ENCODE measurements at regions not wholly inside any gene's neighbourhood (a gene's known extent, or its start where the extent isn't known, plus 50 kb on each side); places are given as distances from the start of the nearest gene placed in this dataset.

- no peak overlapping the region for H3K4me3 ChIP-seq (replicated peaks in 1 of 3)
- no peak for DNase-seq
- intact Hi-C loops (cut with DNase I) = no loop called here
- H3K9me3 ChIP-seq = no peaks in the 10 kb centered on the region
- no peaks in the 10 kb centered on the region for H3K36me3 ChIP-seq
- WGBS, 2 donors = 60 to 72% methylated on average over 3 of the region's 3 CpGs
- H3K4me1 ChIP-seq = no peaks in the 10 kb centered on the region
- no peak for TF ChIP-seq CTCF (IDR thresholded peaks at IDR 0.05)
- no peak for TF ChIP-seq POLR2A (IDR thresholded peaks at IDR 0.05)
- H3K27me3 ChIP-seq = no peaks in the 10 kb centered on the region
- H3K27ac ChIP-seq = no peak overlapping the region
Measured at GRCh38 chr15:45910671-45911070, 275.8 kb downstream of the SQOR start.

GRCh38 chr15:45913451-45913850, 278.6 kb downstream of the SQOR start:
- Histone ChIP-seq H3K4me1 (no peaks in the 10 kb centered on the region), H3K36me3 (no peaks in the 10 kb centered on the region), H3K27me3 (no peaks in the 10 kb centered on the region), H3K27ac (no peak overlapping the region), H3K4me3 (replicated peaks in 1 of 3) (no peak overlapping the region), H3K9me3 (no peaks in the 10 kb centered on the region)
- WGBS, 2 donors = 68 to 69% methylated on average over 2 of the region's 2 CpGs
- DNase-seq = no peak
- intact Hi-C loops (cut with DNase I) = no loop called here
- TF ChIP-seq CTCF (IDR thresholded peaks at IDR 0.05) (no peak), POLR2A (IDR thresholded peaks at IDR 0.05) (no peak)

GRCh38 chr15:45914425-45914824, 279.6 kb downstream of the SQOR start:
- no peak overlapping the region for H3K27ac ChIP-seq
- H3K4me1 ChIP-seq = no peaks in the 10 kb centered on the region
- H3K27me3 ChIP-seq = no peaks in the 10 kb centered on the region
- intact Hi-C loops (cut with DNase I) = no loop called here
- H3K36me3 ChIP-seq = no peaks in the 10 kb centered on the region
- DNase-seq = no peak
- H3K4me3 ChIP-seq (replicated peaks in 1 of 3) = no peak overlapping the region
- no peaks in the 10 kb centered on the region for H3K9me3 ChIP-seq
- TF ChIP-seq CTCF (IDR thresholded peaks at IDR 0.05) = no peak
- TF ChIP-seq POLR2A (IDR thresholded peaks at IDR 0.05) = no peak

- no peak overlapping the region for H3K4me3 ChIP-seq (replicated peaks in 1 of 3)
- no peaks in the 10 kb centered on the region for H3K4me1 ChIP-seq
- DNase-seq = no peak
- no peaks in the 10 kb centered on the region for H3K9me3 ChIP-seq
- no peaks in the 10 kb centered on the region for H3K36me3 ChIP-seq
- intact Hi-C loops (cut with DNase I) = no loop called here
- 63 to 71% methylated on average over 2 of the region's 2 CpGs for WGBS, 2 donors
- TF ChIP-seq CTCF (IDR thresholded peaks at IDR 0.05) (no peak), POLR2A (IDR thresholded peaks at IDR 0.05) (no peak)
- no peak overlapping the region for H3K27ac ChIP-seq
- no peaks in the 10 kb centered on the region for H3K27me3 ChIP-seq
Measured at GRCh38 chr15:45918839-45919238, 284.0 kb downstream of the SQOR start.

GRCh38 chr15:45919806-45920205, 285.0 kb downstream of the SQOR start:
- Histone ChIP-seq H3K4me3 (replicated peaks in 1 of 3) (no peak overlapping the region), H3K4me1 (no peaks in the 10 kb centered on the region), H3K9me3 (no peaks in the 10 kb centered on the region), H3K27ac (no peak overlapping the region), H3K27me3 (no peaks in the 10 kb centered on the region), H3K36me3 (no peaks in the 10 kb centered on the region)
- TF ChIP-seq CTCF (IDR thresholded peaks at IDR 0.05) (no peak), POLR2A (IDR thresholded peaks at IDR 0.05) (no peak)
- 81 to 83% methylated on average over 6 of the region's 6 CpGs for WGBS, 2 donors
- intact Hi-C loops (cut with DNase I) = no loop called here
- no peak for DNase-seq

Measured in thyroid gland (tissue), 4 donors.